ENCODE measurements at regions not wholly inside any gene's neighbourhood (a gene's known extent, or its start where the extent isn't known, plus 50 kb on each side); places are given as distances from the start of the nearest gene placed in this dataset.
"Not testable (repeated sequence)": the region's sequence is repeated elsewhere in the genome, so short reads cannot be mapped to it uniquely, and the experiment has no call there.

DNA sequence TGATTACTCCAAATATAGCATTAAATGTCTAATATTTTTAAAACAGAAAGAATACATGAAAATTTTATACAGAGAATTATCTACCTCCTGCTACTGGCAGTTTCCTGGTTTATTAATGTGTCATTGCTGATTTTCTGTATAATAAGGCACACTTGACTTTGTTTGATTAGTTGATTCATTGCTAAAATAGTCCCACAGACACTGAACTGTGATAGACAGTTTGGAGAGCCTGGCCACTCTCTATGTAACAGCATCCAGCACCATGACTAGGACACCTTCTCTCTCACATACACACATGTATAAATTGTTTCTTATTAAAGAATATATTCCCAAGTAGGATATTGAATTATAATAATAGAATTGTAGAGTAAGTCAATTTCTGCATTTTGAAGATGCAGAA lies 368.5 kb upstream of the SNX7 start:
- no peak for ATAC-seq (ENCODE audit: insufficient number of reproducible peaks, low FRiP score, low read depth)
- no peak for TF ChIP-seq CTCF (IDR thresholded peaks at IDR 0.05)
- H3K9me3 ChIP-seq = no peaks in the 10 kb centered on the region
- DNase-seq (ENCODE audit: low spot score) = no peak
- no peaks in the 10 kb centered on the region for H3K4me1 ChIP-seq (ENCODE audit: control insufficient read depth in 1 of 2, low read depth in 2 of 2)
- no peak overlapping the region for H3K4me3 ChIP-seq
- no peaks in the 10 kb centered on the region for H3K27me3 ChIP-seq (replicated peaks; ENCODE audit: insufficient read depth)
- H3K27ac ChIP-seq = no peak overlapping the region
- H3K36me3 ChIP-seq = no peaks in the 10 kb centered on the region

DNA sequence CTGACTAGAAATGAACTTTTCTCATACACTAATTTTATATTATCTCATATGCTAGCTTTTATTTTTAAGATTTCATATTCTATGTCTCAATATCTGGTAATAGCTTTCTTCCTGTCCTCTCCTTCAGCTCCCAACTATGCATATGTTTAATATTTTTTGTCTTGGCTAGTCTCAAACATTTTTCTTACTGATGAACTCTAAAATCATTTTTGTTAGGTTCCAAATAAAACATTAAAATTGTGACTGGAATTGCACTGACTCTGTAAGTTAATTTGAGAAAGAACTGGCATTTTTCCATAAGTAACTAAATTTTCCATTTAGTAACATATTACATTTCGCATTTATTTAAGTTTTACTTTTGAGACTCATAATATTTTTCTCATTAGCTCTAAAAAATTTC lies 368.5 kb upstream of the DPYD start:
- no peak for DNase-seq (ENCODE audit: low spot score)
- no peaks in the 10 kb centered on the region for H3K36me3 ChIP-seq
- no peak overlapping the region for H3K27ac ChIP-seq
- no peaks in the 10 kb centered on the region for H3K27me3 ChIP-seq (replicated peaks; ENCODE audit: insufficient read depth)
- no peak for ATAC-seq (ENCODE audit: insufficient number of reproducible peaks, low FRiP score, low read depth)
- TF ChIP-seq CTCF (IDR thresholded peaks at IDR 0.05) = no peak
- no peaks in the 10 kb centered on the region for H3K4me1 ChIP-seq (ENCODE audit: control insufficient read depth in 1 of 2, low read depth in 2 of 2)
- H3K4me3 ChIP-seq = no peak overlapping the region
- H3K9me3 ChIP-seq = no peaks in the 10 kb centered on the region

DNA sequence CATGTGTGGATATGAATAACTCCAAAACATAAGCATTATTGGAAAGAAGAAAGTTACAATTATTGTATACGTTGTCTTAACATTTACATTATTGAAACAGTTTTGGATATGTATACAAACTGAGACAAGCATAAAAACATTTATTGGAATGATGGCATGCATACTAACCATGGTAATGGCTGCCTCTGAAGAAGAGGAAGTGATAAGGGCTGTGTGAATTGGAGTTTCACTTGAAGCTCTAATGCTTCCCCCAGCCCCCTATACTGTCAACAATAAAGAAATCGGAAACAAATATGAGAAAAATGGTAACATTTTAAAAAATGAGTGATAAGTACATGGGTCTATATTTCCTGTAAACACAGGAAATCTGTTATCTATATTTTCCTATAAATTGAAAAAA lies 367.7 kb upstream of the DPYD start:
- DNase-seq (ENCODE audit: low spot score) (no peak), ATAC-seq (ENCODE audit: insufficient number of reproducible peaks, low FRiP score, low read depth) (no peak)
- no peak for TF ChIP-seq CTCF (IDR thresholded peaks at IDR 0.05)
- Histone ChIP-seq H3K27me3 (replicated peaks; ENCODE audit: insufficient read depth) (no peaks in the 10 kb centered on the region), H3K36me3 (no peaks in the 10 kb centered on the region), H3K9me3 (no peaks in the 10 kb centered on the region), H3K4me3 (no peak overlapping the region), H3K27ac (no peak overlapping the region), H3K4me1 (ENCODE audit: control insufficient read depth in 1 of 2, low read depth in 2 of 2) (no peaks in the 10 kb centered on the region)

DNA sequence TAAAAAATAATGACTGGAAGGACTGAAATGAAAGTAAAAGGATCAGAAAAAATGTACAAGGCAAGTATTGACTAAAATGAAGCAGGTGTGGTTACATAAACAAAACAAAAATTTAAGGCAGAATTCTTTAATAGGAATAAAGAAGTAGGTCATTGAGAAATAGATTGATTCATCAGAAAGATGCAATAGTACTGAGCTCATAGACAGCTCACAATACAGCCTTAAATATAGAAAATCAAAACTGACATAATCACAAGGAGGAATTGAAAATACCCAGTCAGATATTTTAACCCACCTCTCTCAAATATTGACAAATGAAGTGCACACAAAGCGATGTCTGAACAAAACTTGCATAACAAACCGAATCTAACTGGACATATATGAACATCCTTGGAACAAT lies 366.8 kb upstream of the DPYD start:
- no peaks in the 10 kb centered on the region for H3K9me3 ChIP-seq
- H3K36me3 ChIP-seq = no peaks in the 10 kb centered on the region
- H3K4me1 ChIP-seq (ENCODE audit: control insufficient read depth in 1 of 2, low read depth in 2 of 2) = no peaks in the 10 kb centered on the region
- H3K27me3 ChIP-seq (replicated peaks; ENCODE audit: insufficient read depth) = no peaks in the 10 kb centered on the region
- H3K4me3 ChIP-seq = no peak overlapping the region
- ATAC-seq (ENCODE audit: insufficient number of reproducible peaks, low FRiP score, low read depth) (no peak), DNase-seq (ENCODE audit: low spot score) (no peak)
- no peak overlapping the region for H3K27ac ChIP-seq
- no peak for TF ChIP-seq CTCF (IDR thresholded peaks at IDR 0.05)

- no peak overlapping the region for H3K27ac ChIP-seq
- no peaks in the 10 kb centered on the region for H3K27me3 ChIP-seq (replicated peaks; ENCODE audit: insufficient read depth)
- H3K36me3 ChIP-seq = no peaks in the 10 kb centered on the region
- no peak overlapping the region for H3K4me3 ChIP-seq
- no peak for DNase-seq (ENCODE audit: low spot score)
- TF ChIP-seq CTCF (IDR thresholded peaks at IDR 0.05) = no peak
- ATAC-seq (ENCODE audit: insufficient number of reproducible peaks, low FRiP score, low read depth) = no peak
- H3K9me3 ChIP-seq = no peaks in the 10 kb centered on the region
- H3K4me1 ChIP-seq (ENCODE audit: control insufficient read depth in 1 of 2, low read depth in 2 of 2) = no peaks in the 10 kb centered on the region
Observed at GRCh38 chr1:98286656-98287055, 365.8 kb upstream of the DPYD start.

GRCh38 chr1:98285286-98285685 lies 364.5 kb upstream of the DPYD start:
- H3K4me1 ChIP-seq (ENCODE audit: control insufficient read depth in 1 of 2, low read depth in 2 of 2); H3K4me3 ChIP-seq; H3K27ac ChIP-seq; H3K9me3 ChIP-seq; ATAC-seq (ENCODE audit: insufficient number of reproducible peaks, low FRiP score, low read depth); H3K36me3 ChIP-seq; DNase-seq (ENCODE audit: low spot score); H3K27me3 ChIP-seq (replicated peaks; ENCODE audit: insufficient read depth): not testable (repeated sequence)

All from thoracic aorta (tissue), 2 donors.